IMR-90 (cell line): ENCODE measurements at regions not wholly inside any gene's neighbourhood (a gene's known extent, or its start where the extent isn't known, plus 50 kb on each side); places are given as distances from the start of the nearest gene placed in this dataset.

Source experiments
- ATAC-seq: fragments of 200-7000 bp; cut with Tn5 transposase; 2 replicates; pipeline ENCODE4 v1.9.1; 2020; ENCODE audit warnings: low read depth, mild to moderate bottlenecking, moderate library complexity
- BruUV-seq: library from RNA; stranded (reverse); fragments of 400-500 nt; replicated peaks from 2 replicates; lab custom pipeline; 2021; lab: Mats Ljungman, UMichigan
- CTCF ChIA-PET: fragments of 300-600 bp; formaldehyde crosslinking; extraction: SDS; loops from one replicate; lab custom pipeline; 2021; ENCODE audit warnings: antibody characterized with exemption; lab: Yijun Ruan, JAX
- POLR2A ChIA-PET: fragments of 300-600 bp; sonication (Branson Sonifier 250); formaldehyde crosslinking; loops from one replicate; lab custom pipeline; 2022; ENCODE audit warnings: antibody characterized with exemption; ENCODE audit not compliant: unreplicated experiment; lab: Charles Lee
- DNase-seq: peaks from one replicate; pipeline ENCODE4 v3.0.0; 2013
- H2AFZ ChIP-seq: replicated peaks from 2 replicates; pipeline ENCODE3; 2013; ENCODE audit warnings: low read length, mild to moderate bottlenecking; ENCODE audit not compliant: poor library complexity
- H2AK5ac ChIP-seq: 2 replicates; pipeline ENCODE4 v1.6.1; 2013; ENCODE audit warnings: low read depth, low read length, inconsistent platforms
- H2AK9ac ChIP-seq: replicated peaks from 2 replicates; pipeline ENCODE3; 2013; ENCODE audit warnings: mild to moderate bottlenecking, low read depth, low read length, moderate library complexity; ENCODE audit not compliant: poor library complexity
- H2BK120ac ChIP-seq: 2 replicates; pipeline ENCODE4 v1.6.1; 2013; ENCODE audit warnings: low read depth, low read length, inconsistent platforms
- H2BK15ac ChIP-seq: 3 replicates; pipeline ENCODE4 v1.6.1; 2013; ENCODE audit warnings: low read depth, low read length, inconsistent platforms
- H2BK20ac ChIP-seq: 2 replicates; pipeline ENCODE4 v1.6.1; 2013; ENCODE audit warnings: low read depth, mild to moderate bottlenecking, inconsistent platforms, low read length, moderate library complexity
- H2BK5ac ChIP-seq: 2 replicates; pipeline ENCODE4 v1.6.1; 2013; ENCODE audit warnings: mild to moderate bottlenecking, low read depth, low read length, inconsistent platforms; ENCODE audit not compliant: poor library complexity, severe bottlenecking
- H3K14ac ChIP-seq: replicated peaks from 2 replicates; pipeline ENCODE4 v1.6.1; 2013; ENCODE audit warnings: low read depth, low read length, inconsistent platforms
- H3K18ac ChIP-seq: 2 replicates; pipeline ENCODE4 v1.6.1; 2013; ENCODE audit warnings: low read depth, low read length, control low read depth
- H3K23ac ChIP-seq: 2 replicates; pipeline ENCODE4 v1.6.1; 2013; ENCODE audit warnings: low read depth, low read length, inconsistent platforms
- H3K27ac ChIP-seq: 2 replicates; pipeline ENCODE4 v1.5.1; 2013; ENCODE audit warnings: mild to moderate bottlenecking, control low read depth, low read length; ENCODE audit not compliant: insufficient read depth
- H3K27me3 ChIP-seq: 2 replicates; pipeline ENCODE4 v1.6.1; 2013; ENCODE audit warnings: low read length; ENCODE audit not compliant: control insufficient read depth, insufficient read depth
- H3K36me3 ChIP-seq: 2 replicates; pipeline ENCODE4 v1.6.1; 2013; ENCODE audit warnings: low read length, mixed read lengths; ENCODE audit not compliant: control insufficient read depth, insufficient read depth
- H3K4ac ChIP-seq: 2 replicates; pipeline ENCODE4 v1.6.1; 2013; ENCODE audit warnings: low read depth, low read length, inconsistent platforms
- H3K4me1 ChIP-seq: 2 replicates; pipeline ENCODE4 v1.6.1; 2013; ENCODE audit warnings: low read length, mixed read lengths; ENCODE audit not compliant: control insufficient read depth, insufficient read depth
- H3K4me2 ChIP-seq: 2 replicates; pipeline ENCODE4 v1.6.1; 2013; ENCODE audit warnings: low read depth, mild to moderate bottlenecking, control low read depth, low read length, moderate library complexity
- H3K4me3 ChIP-seq: 2 replicates; pipeline ENCODE4 v1.5.1; 2013; ENCODE audit warnings: low read depth, mild to moderate bottlenecking, control low read depth, low read length, moderate library complexity; ENCODE audit not compliant: insufficient read depth
- H3K56ac ChIP-seq: 2 replicates; pipeline ENCODE4 v1.6.1; 2013; ENCODE audit warnings: low read length, inconsistent platforms; ENCODE audit not compliant: insufficient read depth; ENCODE audit errors: extremely low read depth
- H3K79me1 ChIP-seq, 2 experiments: 2 replicates each; pipeline ENCODE4 v1.6.1; 2013; ENCODE audit warnings: low read length in 2 of 2, inconsistent platforms in 1 of 2, low read depth in 1 of 2
- H3K9ac ChIP-seq: 2 replicates; pipeline ENCODE4 v1.6.1; 2013; ENCODE audit warnings: low read depth, low read length, control low read depth
- H3K9me1 ChIP-seq: 2 replicates; pipeline ENCODE4 v1.6.1; 2013; ENCODE audit warnings: low read length, inconsistent platforms; ENCODE audit not compliant: insufficient read depth
- H3K9me3 ChIP-seq: 2 replicates; pipeline ENCODE4 v1.6.1; 2013; ENCODE audit warnings: low read length; ENCODE audit not compliant: control insufficient read depth, insufficient read depth
- H4K20me1 ChIP-seq: 2 replicates; pipeline ENCODE4 v1.6.1; 2013; ENCODE audit warnings: low read length, inconsistent platforms; ENCODE audit not compliant: insufficient read depth
- H4K5ac ChIP-seq: 2 replicates; pipeline ENCODE4 v1.6.1; 2013; ENCODE audit warnings: mild to moderate bottlenecking, low read depth, low read length, control low read depth
- H4K8ac ChIP-seq, 2 experiments: 2 replicates each; pipeline ENCODE4 v1.6.1; 2013; ENCODE audit warnings: low read depth in 2 of 2, low read length in 2 of 2, control low read depth in 1 of 2, inconsistent platforms in 1 of 2
- H4K91ac ChIP-seq: 2 replicates; pipeline ENCODE4 v1.6.1; 2013; ENCODE audit warnings: low read depth, low read length, inconsistent platforms; ENCODE audit not compliant: insufficient read depth
- CHD1 ChIP-seq: IDR thresholded peaks from 2 replicates; pipeline ENCODE4 v1.6.1; 2012; ENCODE audit warnings: low read depth, low read length, improper control_type of control experiment
- MAFK ChIP-seq: IDR thresholded peaks from 2 replicates; pipeline ENCODE4 v1.6.1; 2012; ENCODE audit warnings: low read depth, low read length, improper control_type of control experiment
- MAZ ChIP-seq: IDR thresholded peaks from 2 replicates; pipeline ENCODE4 v1.6.1; 2012; ENCODE audit warnings: low read depth, mild to moderate bottlenecking, low read length, improper control_type of control experiment, moderate library complexity, borderline replicate concordance
- NFE2L2 ChIP-seq: fragments of 150-350 bp; IDR thresholded peaks from 2 replicates; pipeline ENCODE4 v1.6.1; 2016; ENCODE audit warnings: low read depth, mild to moderate bottlenecking, low read length
- POLR2A ChIP-seq: IDR thresholded peaks from 2 replicates; pipeline ENCODE4 v1.6.1; 2012; ENCODE audit warnings: mild to moderate bottlenecking, low read depth, low read length
- RFX5 ChIP-seq: IDR thresholded peaks from 2 replicates; pipeline ENCODE4 v1.8.0; 2012; ENCODE audit warnings: low read depth, mild to moderate bottlenecking, low read length, moderate library complexity
- SMC3 ChIP-seq: fragments of 150-350 bp; IDR thresholded peaks from 2 replicates; pipeline ENCODE4 v1.6.1; 2016; ENCODE audit warnings: low read depth, mild to moderate bottlenecking, antibody characterized with exemption, low read length, moderate library complexity
- WGBS, 2 experiments: methylation state at CpG; one replicate each; pipeline versions ENCODE4 v1.1.5 to v1.1.7; 2013; ENCODE audit warnings: missing lambda C conversion rate in 2 of 2; ENCODE audit not compliant: insufficient read length in 1 of 2; ENCODE audit errors: extremely low coverage in 2 of 2; 5-methylcytosine and 5-hydroxymethylcytosine counted together
- dilution Hi-C: fragments of 300-500 bp; cut with HindIII; formaldehyde crosslinking; loops from one replicate; pipeline ENCODE4 v1.14.3; 2018; ENCODE audit warnings: low sequenced_read_pairs; ENCODE audit not compliant: unreplicated experiment
- in situ Hi-C: fragments of 300-500 bp; cut with MboI; formaldehyde crosslinking; loops from 3 replicates; pipeline ENCODE4 v1.14.3; 2019; ENCODE audit warnings: low sequenced_read_pairs, inconsistent platforms, mixed read lengths
- intact Hi-C: fragments of 100-400 bp; cut with micrococcal nuclease; formaldehyde crosslinking; loops from 2 replicates; pipeline ENCODE4 v1.10.0; 2022

GRCh38 chr19:29115181-29115580 is 97.8 kb downstream of the UQCRFS1 start:
- no peak overlapping the region for H3K56ac ChIP-seq
- no peak overlapping the region for H3K4me2 ChIP-seq
- intact Hi-C loops, result no loop called here
- DNase-seq (no peak), ATAC-seq (no peak)
- POLR2A ChIA-PET, result no interaction called here
- no peak for TF ChIP-seq MAFK
- TF ChIP-seq NFE2L2, result no peak
- TF ChIP-seq POLR2A, result no peak
- TF ChIP-seq RFX5, result no peak
- no peak for TF ChIP-seq SMC3
- TF ChIP-seq MAZ, result no peak
- TF ChIP-seq CHD1, result no peak
- H3K9me3 ChIP-seq, result peaks cover 3% of the 10 kb centered on the region; the same call in 1 of the 2 replicates
- H2AK9ac ChIP-seq, result no peak overlapping the region
- no peak overlapping the region for H3K4me3 ChIP-seq
- H2BK15ac ChIP-seq, result no peak overlapping the region
- no peaks in the 10 kb centered on the region for H4K20me1 ChIP-seq
- H3K23ac ChIP-seq, result no peak overlapping the region
- no peak overlapping the region for H3K9ac ChIP-seq
- H3K14ac ChIP-seq, result no peak overlapping the region
- no peak overlapping the region for H2AK5ac ChIP-seq
- no peaks in the 10 kb centered on the region for H3K79me1 ChIP-seq
- H3K4ac ChIP-seq, result no peak overlapping the region
- H2BK20ac ChIP-seq, result no peak overlapping the region
- no CpG with 5 or more reads among the region's 1 CpG for WGBS, 2 experiments
- no peaks in the 10 kb centered on the region for H3K27me3 ChIP-seq
- H4K5ac ChIP-seq, result no peak overlapping the region
- H4K8ac ChIP-seq, result no peak overlapping the region
- H2BK5ac ChIP-seq, result no peak overlapping the region
- in situ Hi-C loops, result no loop called here
- CTCF ChIA-PET, result no interaction called here
- no peak overlapping the region for H4K91ac ChIP-seq
- H3K18ac ChIP-seq, result no peak overlapping the region
- dilution Hi-C loops, result no loop called here
- H2AFZ ChIP-seq, result no peak overlapping the region
- no peaks in the 10 kb centered on the region for H3K4me1 ChIP-seq
- H3K9me1 ChIP-seq, result no peaks in the 10 kb centered on the region
- no peaks in the 10 kb centered on the region for H3K36me3 ChIP-seq
- no peak overlapping the region for H3K27ac ChIP-seq
- BruUV-seq, result no TSS peak
- H2BK120ac ChIP-seq, result no peak overlapping the region
